ENCODE measurements at regions not wholly inside any gene's neighbourhood (a gene's known extent, or its start where the extent isn't known, plus 50 kb on each side); places are given as distances from the start of the nearest gene placed in this dataset.

GRCh38 chr9:80946496-80947170 lies 742.7 kb downstream of the TLE1 start:
- H3K9ac ChIP-seq (ENCODE audit: insufficient read depth in 1 of 2, low read depth in 2 of 2, low read length in 2 of 2): no peak overlapping the region
- H3K79me2 ChIP-seq (ENCODE audit: control insufficient read depth, insufficient read depth, low read length): no peaks in the 10 kb centered on the region
- no peak for FAIRE-seq
- H3K4me3 ChIP-seq: no peak overlapping the region
- no peaks in the 10 kb centered on the region for H3K4me1 ChIP-seq (replicated peaks in 1 of 2; ENCODE audit: control insufficient read depth in 2 of 2, insufficient read depth in 2 of 2, low read length in 2 of 2)
- in situ Hi-C loops (cut with MboI) (no loop called here), intact Hi-C loops (cut with micrococcal nuclease) (no loop called here)
- POLR2A ChIA-PET: no interaction called here
- H3K27me3 ChIP-seq (ENCODE audit: control insufficient read depth in 2 of 2, insufficient read depth in 2 of 2, low read length in 2 of 2): no peaks in the 10 kb centered on the region
- no peak for DNase-seq (ENCODE audit: extremely low read depth in 1 of 4, low spot score in 3 of 4)
- CTCF ChIA-PET (ENCODE audit: low intra/inter-chr PET ratio): no interaction called here
- no TSS peak for BruUV-seq (replicated peaks)
- no peaks in the 10 kb centered on the region for H4K20me1 ChIP-seq (replicated peaks; ENCODE audit: control insufficient read depth, insufficient read depth, low read length)
- no peaks in the 10 kb centered on the region for H3K36me3 ChIP-seq (ENCODE audit: control insufficient read depth, insufficient read depth, low read length)
- H3K9me1 ChIP-seq (ENCODE audit: control insufficient read depth, insufficient read depth, low read length): no peaks in the 10 kb centered on the region
- no peak overlapping the region for H3K4me2 ChIP-seq (ENCODE audit: insufficient read depth, low read length)
- 0% methylated on average over 1 of the region's 1 CpG for WGBS (ENCODE audit: insufficient coverage, low coverage, missing lambda C conversion rate)
- no peak for ATAC-seq
- no peaks in the 10 kb centered on the region for H3K9me3 ChIP-seq (replicated peaks; ENCODE audit: control insufficient read depth, insufficient read depth, low read depth, low read length)
- no peak overlapping the region for H3K27ac ChIP-seq (ENCODE audit: extremely low read depth, low read depth, low read length)
- TF ChIP-seq ETV5 (CRISPR knock-in tag; IDR thresholded peaks at IDR 0.05; ENCODE audit: low read depth): no peak
- no peak for TF ChIP-seq HNRNPK (IDR thresholded peaks at IDR 0.05; ENCODE audit: low read depth, low read length, poor library complexity, severe bottlenecking)
- no peak for TF ChIP-seq IRF1 (CRISPR knock-in tag; IDR thresholded peaks at IDR 0.05; ENCODE audit: borderline replicate concordance)
- TF ChIP-seq PHB (CRISPR knock-in tag; IDR thresholded peaks at IDR 0.05): no peak
- no peak for TF ChIP-seq ZNF282 (CRISPR knock-in tag; IDR thresholded peaks at IDR 0.05)
- TF ChIP-seq TFAM (CRISPR knock-in tag; conservative IDR thresholded peaks at IDR 0.05): no peak
- TF ChIP-seq RERE (CRISPR knock-in tag; IDR thresholded peaks at IDR 0.05; ENCODE audit: borderline replicate concordance): no peak
- TF ChIP-seq FOS (IDR thresholded peaks at IDR 0.05; ENCODE audit: extremely low read depth, insufficient read length): no peak
- no peak for TF ChIP-seq CEBPG (CRISPR knock-in tag; IDR thresholded peaks at IDR 0.05)
- TF ChIP-seq CEBPG (tag; conservative IDR thresholded peaks at IDR 0.05 in 1 of 2, IDR thresholded peaks at IDR 0.05 in 1 of 2): no peak
- no peak for TF ChIP-seq ZNF23 (CRISPR knock-in tag; IDR thresholded peaks at IDR 0.05)
- no peak for TF ChIP-seq BRF2 (IDR thresholded peaks at IDR 0.05; ENCODE audit: borderline replicate concordance, insufficient read depth, insufficient read length)
- no peak for TF ChIP-seq ZNF75A (CRISPR knock-in tag; IDR thresholded peaks at IDR 0.05)
- TF ChIP-seq POU5F1 (IDR thresholded peaks at IDR 0.05; ENCODE audit: borderline replicate concordance, low read depth, low read length, partially characterized antibody): no peak
- H2AFZ ChIP-seq (ENCODE audit: low read depth, low read length): no peak overlapping the region
